Mesothelial cell of epicardium (in vitro differentiated cells): ENCODE measurements at regions not wholly inside any gene's neighbourhood (a gene's known extent, or its start where the extent isn't known, plus 50 kb on each side); places are given as distances from the start of the nearest gene placed in this dataset.
A peak's percentile ranks its signal among the peaks of the same experiment; 100 is the strongest.

ENCODE experiments used
- DNase-seq, 2 experiments: peaks; one replicate each; pipeline ENCODE4 v3.0.0; 2021; ENCODE audit warnings: low spot score in 2 of 2; ENCODE audit not compliant: unreplicated experiment in 2 of 2
- H3K27ac Mint-ChIP-seq: 2 replicates; pipeline ENCODE4 v1.8.0; 2021; ENCODE audit warnings: mixed read lengths
- H3K27me3 Mint-ChIP-seq: 2 replicates; pipeline ENCODE4 v1.8.0; 2021; ENCODE audit warnings: low read depth, mixed read lengths
- H3K36me3 Mint-ChIP-seq: 2 replicates; pipeline ENCODE4 v1.8.0; 2021; ENCODE audit warnings: mixed read lengths
- H3K4me1 Mint-ChIP-seq: 2 replicates; pipeline ENCODE4 v1.8.0; 2021; ENCODE audit warnings: mixed read lengths
- H3K4me3 Mint-ChIP-seq: 2 replicates; pipeline ENCODE4 v1.8.0; 2021; ENCODE audit warnings: mild to moderate bottlenecking, moderate library complexity, mixed read lengths
- H3K9me3 Mint-ChIP-seq: 2 replicates; pipeline ENCODE4 v1.8.0; 2021; ENCODE audit warnings: mixed read lengths
- CTCF ChIP-seq: fragments of 200-600 bp; sonication (generic); IDR thresholded peaks from one replicate; pipeline ENCODE4 v1.5.0; 2021; ENCODE audit warnings: antibody characterized with exemption; ENCODE audit not compliant: unreplicated experiment

GRCh38 chr6:100167585-100167984 is 173.6 kb upstream of the MCHR2 start:
- peaks cover 37% of the 10 kb centered on the region for H3K4me1 Mint-ChIP-seq
- no peaks in the 10 kb centered on the region for H3K36me3 Mint-ChIP-seq

GRCh38 chr6:100166956-100167355 is 172.9 kb upstream of the MCHR2 start:
- Mint-ChIP-seq H3K27ac (peak overlapping the region; percentile 10), H3K4me3 (no peak overlapping the region), H3K4me1 (peaks cover 32% of the 10 kb centered on the region), H3K9me3 (no peaks in the 10 kb centered on the region), H3K27me3 (peaks cover 8% of the 10 kb centered on the region), H3K36me3 (no peaks in the 10 kb centered on the region)
- TF ChIP-seq CTCF = no peak
- DNase-seq = no peak

More at GRCh38 chr6:100167585-100167984, 173.6 kb upstream of the MCHR2 start:
- TF ChIP-seq CTCF = no peak
- no peak overlapping the region for H3K27ac Mint-ChIP-seq
- H3K9me3 Mint-ChIP-seq = no peaks in the 10 kb centered on the region
- H3K27me3 Mint-ChIP-seq = peaks cover 7% of the 10 kb centered on the region
- no peak overlapping the region for H3K4me3 Mint-ChIP-seq
- no peak for DNase-seq

GRCh38 chr6:100165442-100165841 is 171.4 kb upstream of the MCHR2 start:
- no peak overlapping the region for H3K4me3 Mint-ChIP-seq

GRCh38 chr6:100163035-100163434 is 169.0 kb upstream of the MCHR2 start:
- Mint-ChIP-seq H3K4me1 (peaks cover 25% of the 10 kb centered on the region), H3K9me3 (no peaks in the 10 kb centered on the region), H3K27ac (no peak overlapping the region), H3K36me3 (no peaks in the 10 kb centered on the region), H3K4me3 (no peak overlapping the region), H3K27me3 (peaks cover 24% of the 10 kb centered on the region)
- TF ChIP-seq CTCF = no peak
- DNase-seq = no peak

More at GRCh38 chr6:100165442-100165841, 171.4 kb upstream of the MCHR2 start:
- H3K27ac Mint-ChIP-seq = no peak overlapping the region
- no peak for TF ChIP-seq CTCF
- DNase-seq = no peak
- no peaks in the 10 kb centered on the region for H3K9me3 Mint-ChIP-seq
- H3K4me1 Mint-ChIP-seq = peaks cover 31% of the 10 kb centered on the region
- H3K36me3 Mint-ChIP-seq = no peaks in the 10 kb centered on the region
- peaks cover 17% of the 10 kb centered on the region for H3K27me3 Mint-ChIP-seq

GRCh38 chr6:100161782-100162365 is 167.9 kb upstream of the MCHR2 start:
- Mint-ChIP-seq H3K27me3 (peaks cover 24% of the 10 kb centered on the region), H3K4me1 (peaks cover 19% of the 10 kb centered on the region), H3K9me3 (no peaks in the 10 kb centered on the region), H3K36me3 (no peaks in the 10 kb centered on the region), H3K27ac (no peak overlapping the region), H3K4me3 (no peak overlapping the region)
- DNase-seq = no peak
- no peak for TF ChIP-seq CTCF

GRCh38 chr6:100160930-100161329 is 166.9 kb upstream of the MCHR2 start:
- Mint-ChIP-seq H3K27me3 (peaks cover 24% of the 10 kb centered on the region), H3K9me3 (no peaks in the 10 kb centered on the region), H3K36me3 (no peaks in the 10 kb centered on the region), H3K4me1 (peaks cover 14% of the 10 kb centered on the region), H3K27ac (no peak overlapping the region), H3K4me3 (no peak overlapping the region)
- DNase-seq = no peak
- TF ChIP-seq CTCF = no peak
